GM23338 (cell line): ENCODE measurements at regions not wholly inside any gene's neighbourhood (a gene's known extent, or its start where the extent isn't known, plus 50 kb on each side); places are given as distances from the start of the nearest gene placed in this dataset.

Experiments
- CREB1 ChIP-seq: fragments of 250-450 bp; sonication (Bioruptor Pico); IDR thresholded peaks from 2 replicates; pipeline ENCODE4 v1.5.0; 2020; ENCODE audit warnings: low read depth, mild to moderate bottlenecking, moderate library complexity
- CTCF ChIP-seq, 2 experiments: fragments of 200-600 bp in 1 of 2; sonication (generic) in 1 of 2; conservative IDR thresholded peaks; 2 replicates each; pipeline versions ENCODE4 v1.5.1 to v1.6.1; 2016 to 2017; ENCODE audit warnings: antibody characterized with exemption in 2 of 2, low read depth in 2 of 2, mild to moderate bottlenecking in 2 of 2, moderate library complexity in 1 of 2
- ETS1 ChIP-seq: IDR thresholded peaks from 2 replicates; pipeline ENCODE4 v1.6.1; 2016; ENCODE audit warnings: antibody characterized with exemption
- EZH2 ChIP-seq: fragments of 200-600 bp; sonication (generic); IDR thresholded peaks from one replicate; pipeline ENCODE4 v1.8.0; 2017; ENCODE audit warnings: antibody characterized with exemption, mild to moderate bottlenecking, low read depth; ENCODE audit not compliant: unreplicated experiment
- EZH2phosphoT487 ChIP-seq: fragments of 200-600 bp; sonication (generic); IDR thresholded peaks from one replicate; pipeline ENCODE4 v1.8.1; 2018; ENCODE audit warnings: antibody characterized with exemption; ENCODE audit not compliant: unreplicated experiment
- JUNB ChIP-seq: IDR thresholded peaks from one replicate; pipeline ENCODE4 v1.6.1; 2016; ENCODE audit warnings: antibody characterized with exemption; ENCODE audit not compliant: unreplicated experiment
- NANOG ChIP-seq: IDR thresholded peaks from 2 replicates; pipeline ENCODE4 v1.6.1; 2016; ENCODE audit warnings: antibody characterized with exemption, borderline replicate concordance
- POLR2AphosphoS5 ChIP-seq: IDR thresholded peaks from 2 replicates; pipeline ENCODE4 v1.6.1; 2016; ENCODE audit warnings: antibody characterized with exemption, low read depth
- REST ChIP-seq: IDR thresholded peaks from one replicate; pipeline ENCODE4 v1.6.1; 2018; ENCODE audit warnings: antibody characterized with exemption; ENCODE audit not compliant: unreplicated experiment
- STAT1 ChIP-seq: IDR thresholded peaks from one replicate; pipeline ENCODE4 v1.6.1; 2016; ENCODE audit warnings: antibody characterized with exemption; ENCODE audit not compliant: unreplicated experiment
- ZNF114 ChIP-seq: fragments of 250-450 bp; sonication (Bioruptor Pico); IDR thresholded peaks from 2 replicates; pipeline ENCODE4 v1.5.0; 2020; ENCODE audit warnings: mild to moderate bottlenecking, moderate library complexity
- ZNF331 ChIP-seq: fragments of 250-450 bp; sonication (Bioruptor Pico); IDR thresholded peaks from 2 replicates; pipeline ENCODE4 v1.5.0; 2020; ENCODE audit warnings: low read depth, mild to moderate bottlenecking, moderate library complexity
- ZNF462 ChIP-seq: fragments of 250-450 bp; sonication (Bioruptor Pico); IDR thresholded peaks from 2 replicates; pipeline ENCODE4 v1.5.0; 2020; ENCODE audit warnings: mild to moderate bottlenecking, moderate library complexity

GRCh38 chr14:54209511-54210250, 187.1 kb upstream of the CDKN3 start:
- TF ChIP-seq REST, result no peak
- TF ChIP-seq CTCF (conservative IDR thresholded peaks at IDR 0.05; ENCODE audit: low read depth in 2 of 2), result no peak
- TF ChIP-seq POLR2AphosphoS5, result no peak
- no peak for TF ChIP-seq CREB1 (CRISPR knock-in tag)
- no peak for TF ChIP-seq EZH2
- no peak for TF ChIP-seq EZH2phosphoT487
- no peak for TF ChIP-seq JUNB
- no peak for TF ChIP-seq ETS1
- no peak for TF ChIP-seq ZNF331 (CRISPR knock-in tag)
- TF ChIP-seq STAT1, result no peak
- TF ChIP-seq NANOG, result no peak
- no peak for TF ChIP-seq ZNF114 (CRISPR knock-in tag)
- TF ChIP-seq ZNF462 (CRISPR knock-in tag), result no peak
